ENCODE measurements at regions not wholly inside any gene's neighbourhood (a gene's known extent, or its start where the extent isn't known, plus 50 kb on each side); places are given as distances from the start of the nearest gene placed in this dataset.
A peak's percentile ranks its signal among the peaks of the same experiment; 100 is the strongest.

GRCh38 chr2:56707650-56708049, 523.9 kb downstream of the CCDC85A start:
- H2AFZ ChIP-seq (ENCODE audit: low read length): no peak overlapping the region
- DNase-seq (ENCODE audit: low read depth in 1 of 2, low spot score in 2 of 2): no peak
- H3K56ac ChIP-seq (replicated peaks; ENCODE audit: insufficient read length, low read depth, low read length): no peak overlapping the region
- H4K8ac ChIP-seq (ENCODE audit: extremely low read depth, insufficient read depth, low read length): no peak overlapping the region
- no peak overlapping the region for H3K23ac ChIP-seq (ENCODE audit: insufficient read length)
- H3K36me3 ChIP-seq (ENCODE audit: control insufficient read depth in 2 of 4, insufficient read depth in 4 of 4, low read length in 3 of 4): no peaks in the 10 kb centered on the region
- TF ChIP-seq MAFK (IDR thresholded peaks at IDR 0.05; ENCODE audit: low read depth, low read length) (0 out of 2 replicates have a peak, but pooled peaks have one; percentile 6), CEBPB (IDR thresholded peaks at IDR 0.05; ENCODE audit: low read depth, low read length) (no peak), EZH2 (IDR thresholded peaks at IDR 0.05; ENCODE audit: low read depth, low read length, severe bottlenecking) (no peak), HDAC6 (IDR thresholded peaks at IDR 0.05; ENCODE audit: low read depth, low read length) (no peak)
- no peak overlapping the region for H2BK15ac ChIP-seq (ENCODE audit: low read length)
- no peak overlapping the region for H4K5ac ChIP-seq (ENCODE audit: insufficient read length, low read depth, low read length)
- H3K18ac ChIP-seq (ENCODE audit: extremely low read depth, low read length): no peak overlapping the region
- H3K27ac ChIP-seq (ENCODE audit: low read depth, low read length): no peak overlapping the region
- H3K4me1 ChIP-seq (replicated peaks in 1 of 4; ENCODE audit: control insufficient read depth in 3 of 4, insufficient read depth in 4 of 4, low read length in 3 of 4): no peaks in the 10 kb centered on the region; a peak in 1 of 7 replicates
- no peak overlapping the region for H2BK12ac ChIP-seq (ENCODE audit: low read depth, low read length)
- FAIRE-seq: no peak
- ChIA-PET POLR2A (ENCODE audit: partially characterized antibody) (no interaction called here), CTCF (ENCODE audit: partially characterized antibody) (no interaction called here)
- H2BK20ac ChIP-seq (ENCODE audit: low read length): no peak overlapping the region
- no peak overlapping the region for H3K4ac ChIP-seq (replicated peaks; ENCODE audit: insufficient read length, low read depth, low read length)
- no peak overlapping the region for H3K14ac ChIP-seq (ENCODE audit: insufficient read length)
- H3K9ac ChIP-seq (replicated peaks in 1 of 4; ENCODE audit: extremely low read depth in 1 of 4, low read depth in 3 of 4, low read length in 3 of 4): no peak overlapping the region
- H3K4me2 ChIP-seq (ENCODE audit: insufficient read depth in 1 of 2, low read depth in 2 of 2, low read length in 2 of 2): no peak overlapping the region
- H2BK120ac ChIP-seq (replicated peaks; ENCODE audit: low read depth, low read length): no peak overlapping the region
- H3K79me2 ChIP-seq (ENCODE audit: control insufficient read depth in 1 of 2, insufficient read depth in 2 of 2, low read length in 2 of 2): no peaks in the 10 kb centered on the region
- no peak overlapping the region for H2AK5ac ChIP-seq (ENCODE audit: low read depth, low read length)
- no peaks in the 10 kb centered on the region for H3K23me2 ChIP-seq (ENCODE audit: low read depth, low read length)
- H3K9me3 ChIP-seq (ENCODE audit: insufficient read depth in 2 of 2, low read depth in 1 of 2, low read length in 1 of 2): no peaks in the 10 kb centered on the region
- no peak overlapping the region for H3K4me3 ChIP-seq (ENCODE audit: extremely low read depth in 1 of 4, insufficient read depth in 2 of 4, low read depth in 3 of 4, low read length in 4 of 4)
- H3K79me1 ChIP-seq (ENCODE audit: low read depth, low read length): no peaks in the 10 kb centered on the region
- 89% methylated on average over 2 of the region's 2 CpGs; no CpG with 5 or more reads in 1 of the 2 experiments for WGBS, 2 experiments (ENCODE audit: extremely low coverage in 1 of 2, insufficient coverage in 1 of 2, insufficient read length in 1 of 2, insufficient replicate concordance in 2 of 2, low coverage in 1 of 2, low lambda C conversion rate in 2 of 2, missing lambda C conversion rate in 1 of 2)
- H2BK5ac ChIP-seq (ENCODE audit: low read depth, low read length): no peak overlapping the region
- H3K27me3 ChIP-seq (replicated peaks in 1 of 4; ENCODE audit: control insufficient read depth in 3 of 4, extremely low read depth in 1 of 4, insufficient read depth in 3 of 4, low read length in 3 of 4): no peaks in the 10 kb centered on the region
- no peak overlapping the region for H4K91ac ChIP-seq (replicated peaks; ENCODE audit: insufficient read length, low read length)
- H4K20me1 ChIP-seq (replicated peaks in 1 of 2; ENCODE audit: control insufficient read depth in 1 of 2, insufficient read depth in 2 of 2, low read length in 2 of 2): no peaks in the 10 kb centered on the region

Measured in H1 (cell line).